HG02623 (cell line): ENCODE measurements at regions not wholly inside any gene's neighbourhood (a gene's known extent, or its start where the extent isn't known, plus 50 kb on each side); places are given as distances from the start of the nearest gene placed in this dataset.

Experiments
- ATAC-seq: cut with Tn5 transposase; IDR thresholded peaks from one replicate; pipeline ENCODE4 v1.9.1; 2021; ENCODE audit warnings: moderate library complexity; ENCODE audit not compliant: unreplicated experiment

GRCh38 chr1:79325705-79326104, 319.2 kb upstream of the ADGRL4 start:
- ATAC-seq = no peak

GRCh38 chr1:79325126-79325525, 318.6 kb upstream of the ADGRL4 start:
- no peak for ATAC-seq

- ATAC-seq = no peak
Observed at GRCh38 chr1:79323239-79324025, 316.9 kb upstream of the ADGRL4 start.

GRCh38 chr1:79322511-79323027, 316.0 kb upstream of the ADGRL4 start:
- no peak for ATAC-seq

- ATAC-seq = no peak
Observed at GRCh38 chr1:79312438-79312837, 305.9 kb upstream of the ADGRL4 start.

GRCh38 chr1:79310609-79311008, 304.1 kb upstream of the ADGRL4 start:
- ATAC-seq = no peak

GRCh38 chr1:79304131-79304530, 297.6 kb upstream of the ADGRL4 start:
- ATAC-seq = no peak

- ATAC-seq = no peak
Observed at GRCh38 chr1:79303040-79303439, 296.5 kb upstream of the ADGRL4 start.

GRCh38 chr1:79302380-79302930, 295.9 kb upstream of the ADGRL4 start:
- no peak for ATAC-seq

GRCh38 chr1:79295967-79296366, 289.4 kb upstream of the ADGRL4 start:
- no peak for ATAC-seq

- no peak for ATAC-seq
Observed at GRCh38 chr1:79293611-79294010, 287.1 kb upstream of the ADGRL4 start.

- ATAC-seq = no peak
Observed at GRCh38 chr1:79290927-79291474, 284.5 kb upstream of the ADGRL4 start.

- no peak for ATAC-seq
Observed at GRCh38 chr1:79287982-79288381, 281.5 kb upstream of the ADGRL4 start.

GRCh38 chr1:79285667-79286066, 279.1 kb upstream of the ADGRL4 start:
- no peak for ATAC-seq

- no peak for ATAC-seq
Observed at GRCh38 chr1:79283451-79283850, 276.9 kb upstream of the ADGRL4 start.

GRCh38 chr1:79281442-79281841, 274.9 kb upstream of the ADGRL4 start:
- ATAC-seq = no peak

- ATAC-seq = no peak
Observed at GRCh38 chr1:79271759-79272158, 265.2 kb upstream of the ADGRL4 start.

- no peak for ATAC-seq
Observed at GRCh38 chr1:79264975-79265818, 258.7 kb upstream of the ADGRL4 start.

- ATAC-seq = no peak
Observed at GRCh38 chr1:79264285-79264684, 257.8 kb upstream of the ADGRL4 start.

GRCh38 chr1:79262745-79263258, 256.3 kb upstream of the ADGRL4 start:
- no peak for ATAC-seq
